Body of pancreas (tissue), 4 donors: ENCODE measurements at regions not wholly inside any gene's neighbourhood (a gene's known extent, or its start where the extent isn't known, plus 50 kb on each side); places are given as distances from the start of the nearest gene placed in this dataset.

Experiments used
- CTCF ChIP-seq, 7 experiments: fragments of 450-650 bp in 4 of 7; fragments of 200-600 bp in 3 of 7; sonication (generic) in 3 of 7; IDR thresholded peaks; one replicate each; pipeline ENCODE4 v1.5.1; 2016 to 2019; ENCODE audit warnings: antibody characterized with exemption in 7 of 7
- POLR2A ChIP-seq, 3 donors: fragments of 450-650 bp; IDR thresholded peaks; one replicate each; pipeline ENCODE4 v1.6.1; 2016; ENCODE audit warnings: antibody characterized with exemption in 3 of 3, mild to moderate bottlenecking in 2 of 3

- TF ChIP-seq CTCF (IDR thresholded peaks at IDR 0.05) (no peak), POLR2A (IDR thresholded peaks at IDR 0.05) (no peak)
Observed at GRCh38 chr13:83620530-83621220, 261.6 kb downstream of the SLITRK1 start.
